ENCODE measurements at regions not wholly inside any gene's neighbourhood (a gene's known extent, or its start where the extent isn't known, plus 50 kb on each side); places are given as distances from the start of the nearest gene placed in this dataset.

- no peaks in the 10 kb centered on the region for H3K9me3 ChIP-seq (ENCODE audit: insufficient read depth, low read length, severe bottlenecking)
- no peaks in the 10 kb centered on the region for H4K20me1 ChIP-seq (ENCODE audit: insufficient read depth, low read length)
- no peak for TF ChIP-seq EZH2 (IDR thresholded peaks at IDR 0.05; ENCODE audit: borderline replicate concordance, low read depth, low read length, severe bottlenecking)
- no peak for TF ChIP-seq CTCF (IDR thresholded peaks at IDR 0.05; ENCODE audit: borderline replicate concordance, extremely low read depth, low read length, poor library complexity, severe bottlenecking)
- peaks cover 18% of the 10 kb centered on the region for H3K4me1 ChIP-seq (ENCODE audit: insufficient read depth, low read length)
- no peaks in the 10 kb centered on the region for H3K27me3 ChIP-seq (ENCODE audit: insufficient read depth, low read length, poor library complexity)
- peak; percentile 45 for DNase-seq
- no peak overlapping the region for H3K4me3 ChIP-seq (ENCODE audit: low read depth in 1 of 2, low read length in 2 of 2)
- no peak overlapping the region for H3K27ac ChIP-seq (ENCODE audit: low read length)
- ATAC-seq (ENCODE audit: insufficient read depth, low read depth): peak; percentile 61
- H3K36me3 ChIP-seq (ENCODE audit: insufficient read depth, low read length): no peaks in the 10 kb centered on the region
- H2AFZ ChIP-seq (ENCODE audit: low read depth, low read length): peak overlapping the region; percentile 8; the same call in 1 of the 2 replicates
- H3K79me2 ChIP-seq (ENCODE audit: insufficient read depth, low read length): no peaks in the 10 kb centered on the region
- H3K9ac ChIP-seq (ENCODE audit: low read depth, low read length): no peak overlapping the region
- H3K4me2 ChIP-seq (ENCODE audit: insufficient read depth, low read length): no peak overlapping the region
Measured at GRCh38 chr5:110031402-110032140, 341.8 kb downstream of the MAN2A1 start.

- DNase-seq (no peak), ATAC-seq (ENCODE audit: insufficient read depth, low read depth) (no peak)
- Histone ChIP-seq H3K4me2 (ENCODE audit: insufficient read depth, low read length) (no peak overlapping the region), H3K36me3 (ENCODE audit: insufficient read depth, low read length) (no peaks in the 10 kb centered on the region), H3K27me3 (ENCODE audit: insufficient read depth, low read length, poor library complexity) (no peaks in the 10 kb centered on the region), H3K4me3 (ENCODE audit: low read depth in 1 of 2, low read length in 2 of 2) (no peak overlapping the region), H2AFZ (ENCODE audit: low read depth, low read length) (no peak overlapping the region), H3K9me3 (ENCODE audit: insufficient read depth, low read length, severe bottlenecking) (no peaks in the 10 kb centered on the region), H3K27ac (ENCODE audit: low read length) (no peak overlapping the region), H3K4me1 (ENCODE audit: insufficient read depth, low read length) (peaks cover 18% of the 10 kb centered on the region), H3K9ac (ENCODE audit: low read depth, low read length) (no peak overlapping the region), H4K20me1 (ENCODE audit: insufficient read depth, low read length) (no peaks in the 10 kb centered on the region), H3K79me2 (ENCODE audit: insufficient read depth, low read length) (no peaks in the 10 kb centered on the region)
- no peak for TF ChIP-seq CTCF (IDR thresholded peaks at IDR 0.05; ENCODE audit: borderline replicate concordance, extremely low read depth, low read length, poor library complexity, severe bottlenecking)
Measured at GRCh38 chr5:110032376-110032775, 342.6 kb downstream of the MAN2A1 start.

- no peaks in the 10 kb centered on the region for H3K79me2 ChIP-seq (ENCODE audit: insufficient read depth, low read length)
- H3K4me1 ChIP-seq (ENCODE audit: insufficient read depth, low read length): peaks cover 11% of the 10 kb centered on the region
- TF ChIP-seq CTCF (IDR thresholded peaks at IDR 0.05; ENCODE audit: borderline replicate concordance, extremely low read depth, low read length, poor library complexity, severe bottlenecking): no peak
- TF ChIP-seq EZH2 (IDR thresholded peaks at IDR 0.05; ENCODE audit: borderline replicate concordance, low read depth, low read length, severe bottlenecking): no peak
- ATAC-seq (ENCODE audit: insufficient read depth, low read depth) (no peak), DNase-seq (no peak)
- no peaks in the 10 kb centered on the region for H4K20me1 ChIP-seq (ENCODE audit: insufficient read depth, low read length)
- no peak overlapping the region for H3K9ac ChIP-seq (ENCODE audit: low read depth, low read length)
- no peak overlapping the region for H2AFZ ChIP-seq (ENCODE audit: low read depth, low read length)
- no peak overlapping the region for H3K4me3 ChIP-seq (ENCODE audit: low read depth in 1 of 2, low read length in 2 of 2)
- H3K27me3 ChIP-seq (ENCODE audit: insufficient read depth, low read length, poor library complexity): no peaks in the 10 kb centered on the region
- H3K36me3 ChIP-seq (ENCODE audit: insufficient read depth, low read length): no peaks in the 10 kb centered on the region
- no peak overlapping the region for H3K27ac ChIP-seq (ENCODE audit: low read length)
- H3K4me2 ChIP-seq (ENCODE audit: insufficient read depth, low read length): no peak overlapping the region
- H3K9me3 ChIP-seq (ENCODE audit: insufficient read depth, low read length, severe bottlenecking): no peaks in the 10 kb centered on the region
Measured at GRCh38 chr5:110034056-110034600, 344.4 kb downstream of the MAN2A1 start.

Data from DND-41 (cell line).